SK-N-SH (cell line): ENCODE measurements at regions not wholly inside any gene's neighbourhood (a gene's known extent, or its start where the extent isn't known, plus 50 kb on each side); places are given as distances from the start of the nearest gene placed in this dataset.
A peak's percentile ranks its signal among the peaks of the same experiment; 100 is the strongest.

Experiments
- CTCF ChIA-PET: fragments of 300-600, 350-600 bp; formaldehyde crosslinking; extraction: SDS; loops from one replicate; lab custom pipeline; 2021; lab: Yijun Ruan, JAX
- POLR2A ChIA-PET: fragments of 350-600 bp; sonication (Branson Sonifier 250); formaldehyde crosslinking; extraction: SDS; loops from one replicate; lab custom pipeline; 2020; ENCODE audit warnings: antibody characterized with exemption, inconsistent platforms; lab: Yijun Ruan, JAX
- DNase-seq: peaks from one replicate; pipeline ENCODE4 v3.0.0; 2012
- H2AFZ ChIP-seq: fragments of 200-600 bp; sonication (generic); 2 replicates; pipeline ENCODE4 v1.8.1; 2016; ENCODE audit warnings: antibody characterized with exemption, mild to moderate bottlenecking, low read depth
- H3F3A ChIP-seq: fragments of 200-600 bp; sonication (generic); replicated peaks from 2 replicates; pipeline ENCODE3; 2016; ENCODE audit warnings: antibody characterized with exemption, mild to moderate bottlenecking; ENCODE audit not compliant: insufficient read depth
- H3K27ac ChIP-seq, 2 experiments: fragments of 200-500 bp in 1 of 2; fragments of 200-600 bp in 1 of 2; sonication (Bioruptor generic) in 1 of 2; sonication (generic), shearing (Covaris generic) in 1 of 2; 2 replicates each; pipeline versions ENCODE4 v1.5.1 to v1.6.1; 2014 to 2016; ENCODE audit warnings: low read depth in 2 of 2, inconsistent platforms in 1 of 2, low read length in 1 of 2, mild to moderate bottlenecking in 1 of 2, mixed read lengths in 1 of 2
- H3K27me3 ChIP-seq: fragments of 200-600 bp; sonication (generic), shearing (Covaris generic); 2 replicates; pipeline ENCODE4 v1.6.1; 2016; ENCODE audit warnings: mixed run types; ENCODE audit not compliant: insufficient read depth
- H3K36me3 ChIP-seq, 2 experiments: fragments of 200-500 bp in 1 of 2; fragments of 200-600 bp in 1 of 2; sonication (Bioruptor generic) in 1 of 2; sonication (generic) in 1 of 2; replicated peaks in 1 of 2; 2 replicates each; pipeline versions ENCODE3 to v1.5.1; 2014 to 2016; ENCODE audit warnings: low read length in 1 of 2, mild to moderate bottlenecking in 1 of 2; ENCODE audit not compliant: insufficient read depth in 2 of 2, control insufficient read depth in 1 of 2
- H3K4me1 ChIP-seq, 2 experiments: fragments of 200-500 bp in 1 of 2; fragments of 200-600 bp in 1 of 2; sonication (Bioruptor generic) in 1 of 2; sonication (generic), shearing (Covaris generic) in 1 of 2; 2 replicates each; pipeline versions ENCODE4 v1.5.1 to v1.6.1; 2014 to 2016; ENCODE audit warnings: low read depth in 1 of 2, low read length in 1 of 2, mixed run types in 1 of 2; ENCODE audit not compliant: insufficient read depth in 2 of 2, control insufficient read depth in 1 of 2
- H3K4me2 ChIP-seq: fragments of 200-600 bp; sonication (generic), shearing (Covaris generic); 2 replicates; pipeline ENCODE4 v1.6.1; 2017; ENCODE audit warnings: mixed run types
- H3K4me3 ChIP-seq, 2 experiments: fragments of 200-500 bp in 1 of 2; fragments of 200-600 bp in 1 of 2; sonication (Bioruptor generic) in 1 of 2; sonication (generic), shearing (Covaris generic) in 1 of 2; 2 replicates each; pipeline versions ENCODE4 v1.5.1 to v1.8.1; 2014 to 2016; ENCODE audit warnings: low read depth in 2 of 2, inconsistent platforms in 1 of 2, low read length in 1 of 2, mild to moderate bottlenecking in 1 of 2, mixed read lengths in 1 of 2, moderate library complexity in 1 of 2
- H3K79me2 ChIP-seq: fragments of 200-600 bp; sonication (generic); 2 replicates; pipeline ENCODE4 v1.8.1; 2017; ENCODE audit warnings: mild to moderate bottlenecking; ENCODE audit not compliant: insufficient read depth
- H3K9ac ChIP-seq: fragments of 200-600 bp; sonication (generic); 2 replicates; pipeline ENCODE4 v1.6.1; 2017; ENCODE audit warnings: mixed run types
- H3K9me2 ChIP-seq: fragments of 200-600 bp; sonication (generic); 2 replicates; pipeline ENCODE4 v1.6.1; 2017; ENCODE audit warnings: mixed run types
- H3K9me3 ChIP-seq: fragments of 200-600 bp; sonication (generic); 2 replicates; pipeline ENCODE4 v1.6.1; 2017; ENCODE audit warnings: mixed run types, mild to moderate bottlenecking, moderate library complexity
- H4K20me1 ChIP-seq: fragments of 200-600 bp; sonication (generic); 2 replicates; pipeline ENCODE4 v1.6.1; 2017; ENCODE audit warnings: mild to moderate bottlenecking, mixed run types; ENCODE audit not compliant: insufficient read depth
- CHD2 ChIP-seq: fragments of 150-350 bp; IDR thresholded peaks from 2 replicates; pipeline ENCODE4 v1.6.1; 2018; ENCODE audit warnings: low read length; ENCODE audit not compliant: partially characterized antibody
- EP300 ChIP-seq, 2 experiments: IDR thresholded peaks; 2 replicates each; pipeline versions ENCODE4 v1.4.0 to v1.6.1; 2012; ENCODE audit warnings: borderline replicate concordance in 1 of 2, low read depth in 1 of 2, low read length in 1 of 2
- EZH2phosphoT487 ChIP-seq: fragments of 200-600 bp; sonication (generic); IDR thresholded peaks from 2 replicates; pipeline ENCODE4 v1.6.1; 2017; ENCODE audit warnings: low read depth, mixed run types, mild to moderate bottlenecking, antibody characterized with exemption, moderate library complexity, borderline replicate concordance
- FOXM1 ChIP-seq: IDR thresholded peaks from 2 replicates; pipeline ENCODE4 v1.4.0; 2012; ENCODE audit warnings: low read depth, mild to moderate bottlenecking
- GABPA ChIP-seq: IDR thresholded peaks from 2 replicates; pipeline ENCODE4 v1.4.0; 2012; ENCODE audit warnings: low read depth, mild to moderate bottlenecking
- MEF2A ChIP-seq: IDR thresholded peaks from 2 replicates; pipeline ENCODE4 v1.4.0; 2012; ENCODE audit warnings: low read depth, borderline replicate concordance
- MXI1 ChIP-seq: IDR thresholded peaks from 2 replicates; pipeline ENCODE4 v1.6.1; 2012; ENCODE audit warnings: mild to moderate bottlenecking, low read depth, low read length, improper control_type of control experiment
- NRF1 ChIP-seq: IDR thresholded peaks from 2 replicates; pipeline ENCODE4 v1.6.1; 2012; ENCODE audit warnings: low read depth, mild to moderate bottlenecking, low read length
- PBX3 ChIP-seq: IDR thresholded peaks from 2 replicates; pipeline ENCODE4; 2012
- RFX5 ChIP-seq: IDR thresholded peaks from 2 replicates; pipeline ENCODE4 v1.6.1; 2012; ENCODE audit warnings: mild to moderate bottlenecking, improper control_type of control experiment, low read length
- RXRA ChIP-seq: IDR thresholded peaks from 2 replicates; pipeline ENCODE4 v1.4.0; 2012; ENCODE audit warnings: low read depth, mild to moderate bottlenecking, borderline replicate concordance
- SIN3A ChIP-seq: IDR thresholded peaks from 2 replicates; pipeline ENCODE4 v1.6.1; 2012; ENCODE audit warnings: low read depth, mild to moderate bottlenecking, low read length, moderate library complexity, borderline replicate concordance
- SMC3 ChIP-seq: IDR thresholded peaks from 2 replicates; pipeline ENCODE4 v1.6.1; 2012; ENCODE audit warnings: low read depth, low read length, improper control_type of control experiment
- TCF12 ChIP-seq: IDR thresholded peaks from 2 replicates; pipeline ENCODE4 v1.4.0; 2012
- TEAD4 ChIP-seq: IDR thresholded peaks from 2 replicates; pipeline ENCODE4 v1.4.0; 2012; ENCODE audit warnings: mild to moderate bottlenecking, borderline replicate concordance; ENCODE audit not compliant: insufficient read depth
- WGBS: methylation state at CpG from one replicate; pipeline ENCODE4 v1.1.6; 2017; ENCODE audit warnings: low lambda C conversion rate; 5-methylcytosine and 5-hydroxymethylcytosine counted together
- TF ChIP-seq, protein P1 (sequence below): IDR thresholded peaks from 2 replicates; pipeline ENCODE4 v1.4.0; 2012; ENCODE audit warnings: low read depth
- TF ChIP-seq, protein P2 (sequence below): fragments of 200-600 bp; sonication (generic); IDR thresholded peaks from 2 replicates; pipeline ENCODE4 v1.6.1; 2017; ENCODE audit warnings: antibody characterized with exemption, mild to moderate bottlenecking, moderate library complexity
- TF ChIP-seq, protein P3 (sequence below): IDR thresholded peaks from 2 replicates; pipeline ENCODE4 v1.4.0; 2012; ENCODE audit warnings: low read depth, borderline replicate concordance
- TF ChIP-seq, protein P4 (sequence below): fragments of 150-350 bp; IDR thresholded peaks from 2 replicates; pipeline ENCODE4 v1.6.1; 2016; ENCODE audit warnings: mild to moderate bottlenecking, low read depth, low read length

DNA sequence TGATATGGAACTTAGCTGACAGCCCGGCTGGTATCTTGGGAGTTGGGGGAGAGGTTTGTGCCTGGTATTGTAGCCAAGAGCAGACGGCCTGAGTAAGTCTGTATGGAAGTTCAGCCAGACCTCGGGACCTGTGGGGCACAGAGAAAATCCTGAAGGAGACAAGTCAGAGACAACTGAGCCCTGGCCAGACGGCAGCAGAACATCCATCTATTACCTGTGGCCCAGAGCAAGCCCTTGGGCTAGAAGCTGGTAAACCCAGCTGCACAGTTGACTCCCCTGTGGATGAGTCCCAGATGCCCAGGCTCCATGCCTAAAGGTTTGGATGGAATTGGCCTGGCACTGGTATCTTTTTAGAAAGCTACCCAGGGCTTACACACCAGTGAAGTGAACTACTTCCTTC lies 70.4 kb upstream of the DLG1 start:
- H3K36me3 ChIP-seq = no peaks in the 10 kb centered on the region
- TF ChIP-seq RXRA = no peak
- TF ChIP-seq EZH2phosphoT487 = no peak
- TF ChIP-seq RFX5 = no peak
- TF ChIP-seq MXI1 = no peak
- TF ChIP-seq, protein P1, sequence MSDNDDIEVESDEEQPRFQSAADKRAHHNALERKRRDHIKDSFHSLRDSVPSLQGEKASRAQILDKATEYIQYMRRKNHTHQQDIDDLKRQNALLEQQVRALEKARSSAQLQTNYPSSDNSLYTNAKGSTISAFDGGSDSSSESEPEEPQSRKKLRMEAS = no peak
- no peak for TF ChIP-seq SIN3A
- TF ChIP-seq TCF12 = no peak
- TF ChIP-seq, protein P2, sequence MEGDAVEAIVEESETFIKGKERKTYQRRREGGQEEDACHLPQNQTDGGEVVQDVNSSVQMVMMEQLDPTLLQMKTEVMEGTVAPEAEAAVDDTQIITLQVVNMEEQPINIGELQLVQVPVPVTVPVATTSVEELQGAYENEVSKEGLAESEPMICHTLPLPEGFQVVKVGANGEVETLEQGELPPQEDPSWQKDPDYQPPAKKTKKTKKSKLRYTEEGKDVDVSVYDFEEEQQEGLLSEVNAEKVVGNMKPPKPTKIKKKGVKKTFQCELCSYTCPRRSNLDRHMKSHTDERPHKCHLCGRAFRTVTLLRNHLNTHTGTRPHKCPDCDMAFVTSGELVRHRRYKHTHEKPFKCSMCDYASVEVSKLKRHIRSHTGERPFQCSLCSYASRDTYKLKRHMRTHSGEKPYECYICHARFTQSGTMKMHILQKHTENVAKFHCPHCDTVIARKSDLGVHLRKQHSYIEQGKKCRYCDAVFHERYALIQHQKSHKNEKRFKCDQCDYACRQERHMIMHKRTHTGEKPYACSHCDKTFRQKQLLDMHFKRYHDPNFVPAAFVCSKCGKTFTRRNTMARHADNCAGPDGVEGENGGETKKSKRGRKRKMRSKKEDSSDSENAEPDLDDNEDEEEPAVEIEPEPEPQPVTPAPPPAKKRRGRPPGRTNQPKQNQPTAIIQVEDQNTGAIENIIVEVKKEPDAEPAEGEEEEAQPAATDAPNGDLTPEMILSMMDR = no peak
- no peak for TF ChIP-seq GABPA
- no peak for TF ChIP-seq FOXM1
- TF ChIP-seq NRF1 = no peak
- TF ChIP-seq CHD2 = no peak
- H3K4me1 ChIP-seq = peaks cover 8 to 42% of the 10 kb centered on the region in 2 experiments
- H3K4me3 ChIP-seq = no peak overlapping the region
- no peak for DNase-seq
- ChIA-PET CTCF (interaction anchor here (2.2 kb wide), 1 partner anchor 119 kb away, joined by 6 read pairs; no protein-coding TSS in a partner anchor), POLR2A (no interaction called here)
- H3K9me3 ChIP-seq = no peaks in the 10 kb centered on the region
- WGBS = 86% methylated on average over 1 of the region's 4 CpGs
- no peaks in the 10 kb centered on the region for H3K79me2 ChIP-seq
- no peak overlapping the region for H2AFZ ChIP-seq
- H3F3A ChIP-seq = no peaks in the 10 kb centered on the region
- no peak overlapping the region for H3K9ac ChIP-seq
- H3K27me3 ChIP-seq = no peaks in the 10 kb centered on the region
- H3K4me2 ChIP-seq = no peak overlapping the region
- H3K9me2 ChIP-seq = no peaks in the 10 kb centered on the region
- H3K27ac ChIP-seq = no peak overlapping the region
- no peaks in the 10 kb centered on the region for H4K20me1 ChIP-seq

GRCh38 chr3:197368330-197368729 lies 69.9 kb upstream of the DLG1 start:
- Histone ChIP-seq H3K36me3 (no peaks in the 10 kb centered on the region), H2AFZ (no peak overlapping the region), H3F3A (no peaks in the 10 kb centered on the region), H3K27me3 (no peaks in the 10 kb centered on the region), H3K4me2 (no peak overlapping the region), H3K9ac (no peak overlapping the region), H3K9me2 (no peaks in the 10 kb centered on the region), H3K4me3 (no peak overlapping the region), H3K79me2 (no peaks in the 10 kb centered on the region), H4K20me1 (no peaks in the 10 kb centered on the region), H3K27ac (no peak overlapping the region), H3K4me1 (peaks cover 8 to 42% of the 10 kb centered on the region in 2 experiments), H3K9me3 (no peaks in the 10 kb centered on the region)
- peak; percentile 7 for DNase-seq
- ChIA-PET CTCF (interaction anchor here (1.5 to 2.2 kb wide), 2 partner anchors 120 to 147 kb away, joined by 3 to 6 read pairs; no protein-coding TSS in a partner anchor), POLR2A (no interaction called here)
- 82% methylated on average over 4 of the region's 4 CpGs for WGBS
- TF ChIP-seq, protein P3, sequence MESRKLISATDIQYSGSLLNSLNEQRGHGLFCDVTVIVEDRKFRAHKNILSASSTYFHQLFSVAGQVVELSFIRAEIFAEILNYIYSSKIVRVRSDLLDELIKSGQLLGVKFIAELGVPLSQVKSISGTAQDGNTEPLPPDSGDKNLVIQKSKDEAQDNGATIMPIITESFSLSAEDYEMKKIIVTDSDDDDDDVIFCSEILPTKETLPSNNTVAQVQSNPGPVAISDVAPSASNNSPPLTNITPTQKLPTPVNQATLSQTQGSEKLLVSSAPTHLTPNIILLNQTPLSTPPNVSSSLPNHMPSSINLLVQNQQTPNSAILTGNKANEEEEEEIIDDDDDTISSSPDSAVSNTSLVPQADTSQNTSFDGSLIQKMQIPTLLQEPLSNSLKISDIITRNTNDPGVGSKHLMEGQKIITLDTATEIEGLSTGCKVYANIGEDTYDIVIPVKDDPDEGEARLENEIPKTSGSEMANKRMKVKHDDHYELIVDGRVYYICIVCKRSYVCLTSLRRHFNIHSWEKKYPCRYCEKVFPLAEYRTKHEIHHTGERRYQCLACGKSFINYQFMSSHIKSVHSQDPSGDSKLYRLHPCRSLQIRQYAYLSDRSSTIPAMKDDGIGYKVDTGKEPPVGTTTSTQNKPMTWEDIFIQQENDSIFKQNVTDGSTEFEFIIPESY = no peak
- no peak for TF ChIP-seq TEAD4
- TF ChIP-seq SMC3 = no peak
- no peak for TF ChIP-seq MXI1
- no peak for TF ChIP-seq MEF2A
- TF ChIP-seq, protein P4, sequence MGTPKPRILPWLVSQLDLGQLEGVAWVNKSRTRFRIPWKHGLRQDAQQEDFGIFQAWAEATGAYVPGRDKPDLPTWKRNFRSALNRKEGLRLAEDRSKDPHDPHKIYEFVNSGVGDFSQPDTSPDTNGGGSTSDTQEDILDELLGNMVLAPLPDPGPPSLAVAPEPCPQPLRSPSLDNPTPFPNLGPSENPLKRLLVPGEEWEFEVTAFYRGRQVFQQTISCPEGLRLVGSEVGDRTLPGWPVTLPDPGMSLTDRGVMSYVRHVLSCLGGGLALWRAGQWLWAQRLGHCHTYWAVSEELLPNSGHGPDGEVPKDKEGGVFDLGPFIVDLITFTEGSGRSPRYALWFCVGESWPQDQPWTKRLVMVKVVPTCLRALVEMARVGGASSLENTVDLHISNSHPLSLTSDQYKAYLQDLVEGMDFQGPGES = no peak
- TF ChIP-seq RXRA = no peak
- no peak for TF ChIP-seq NRF1
- no peak for TF ChIP-seq RFX5
- TF ChIP-seq, protein P2 = no peak
- TF ChIP-seq PBX3 = no peak
- TF ChIP-seq EP300 (IDR thresholded peaks at IDR 0.05; ENCODE audit: borderline replicate concordance in 1 of 2, low read depth in 1 of 2, low read length in 1 of 2) = no peak
